Omental fat pad (tissue), 3 donors: ENCODE measurements at regions not wholly inside any gene's neighbourhood (a gene's known extent, or its start where the extent isn't known, plus 50 kb on each side); places are given as distances from the start of the nearest gene placed in this dataset.

Experiments
- ATAC-seq: fragments of 150-250 bp; one replicate; pipeline ENCODE4 v1.9.1; 2016; ENCODE audit warnings: mild to moderate bottlenecking, moderate library complexity; ENCODE audit not compliant: low FRiP score
- DNase-seq: peaks from one replicate; pipeline ENCODE4 v3.0.0-alpha.2; 2019; ENCODE audit warnings: low spot score
- TF ChIP-seq, protein P1 (sequence below), 3 donors: fragments of 450-650 bp; IDR thresholded peaks; one replicate each; pipeline ENCODE4 v1.5.1; 2016 to 2017; ENCODE audit warnings: antibody characterized with exemption in 3 of 3, mild to moderate bottlenecking in 3 of 3, moderate library complexity in 2 of 3

DNA sequence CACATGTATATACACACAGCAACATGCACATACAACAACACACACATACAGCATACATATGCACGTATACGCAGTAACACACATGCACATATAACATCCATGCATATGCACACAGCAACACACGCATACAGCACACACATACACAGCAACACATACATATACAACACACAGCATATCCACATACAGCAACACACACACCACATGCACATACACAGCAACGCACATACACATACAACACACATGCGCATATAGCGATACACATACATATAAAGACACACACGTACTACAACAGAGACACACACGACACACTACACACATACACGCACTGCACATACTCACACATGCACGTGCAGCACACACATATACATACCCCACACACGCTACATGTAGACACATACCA is 187.8 kb downstream of the GLI2 start:
- TF ChIP-seq, protein P1, sequence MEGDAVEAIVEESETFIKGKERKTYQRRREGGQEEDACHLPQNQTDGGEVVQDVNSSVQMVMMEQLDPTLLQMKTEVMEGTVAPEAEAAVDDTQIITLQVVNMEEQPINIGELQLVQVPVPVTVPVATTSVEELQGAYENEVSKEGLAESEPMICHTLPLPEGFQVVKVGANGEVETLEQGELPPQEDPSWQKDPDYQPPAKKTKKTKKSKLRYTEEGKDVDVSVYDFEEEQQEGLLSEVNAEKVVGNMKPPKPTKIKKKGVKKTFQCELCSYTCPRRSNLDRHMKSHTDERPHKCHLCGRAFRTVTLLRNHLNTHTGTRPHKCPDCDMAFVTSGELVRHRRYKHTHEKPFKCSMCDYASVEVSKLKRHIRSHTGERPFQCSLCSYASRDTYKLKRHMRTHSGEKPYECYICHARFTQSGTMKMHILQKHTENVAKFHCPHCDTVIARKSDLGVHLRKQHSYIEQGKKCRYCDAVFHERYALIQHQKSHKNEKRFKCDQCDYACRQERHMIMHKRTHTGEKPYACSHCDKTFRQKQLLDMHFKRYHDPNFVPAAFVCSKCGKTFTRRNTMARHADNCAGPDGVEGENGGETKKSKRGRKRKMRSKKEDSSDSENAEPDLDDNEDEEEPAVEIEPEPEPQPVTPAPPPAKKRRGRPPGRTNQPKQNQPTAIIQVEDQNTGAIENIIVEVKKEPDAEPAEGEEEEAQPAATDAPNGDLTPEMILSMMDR (IDR thresholded peaks at IDR 0.05), result no peak
- ATAC-seq, result no peak
- no peak for DNase-seq

DNA sequence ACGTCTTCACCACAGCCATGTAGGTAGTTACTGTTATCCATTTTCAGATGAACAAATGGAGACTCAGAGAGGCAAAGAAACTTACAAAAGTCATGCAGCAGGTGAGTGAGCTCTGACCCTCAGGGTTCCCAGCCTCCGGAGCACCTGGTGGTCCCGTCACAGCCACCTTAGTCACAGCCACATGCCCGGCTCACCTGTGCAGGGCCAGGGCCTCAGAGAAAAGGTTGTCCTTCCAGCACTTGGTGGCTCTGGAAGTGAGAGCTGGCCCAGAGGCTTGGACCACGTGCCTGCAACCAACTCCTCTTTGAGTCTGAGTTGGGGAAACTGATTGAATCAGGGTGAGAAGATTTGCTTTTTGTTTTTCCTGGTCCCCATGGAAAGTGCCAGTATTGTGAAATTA is 189.3 kb downstream of the GLI2 start:
- TF ChIP-seq, protein P1 (IDR thresholded peaks at IDR 0.05), result no peak
- DNase-seq (no peak), ATAC-seq (no peak)

DNA sequence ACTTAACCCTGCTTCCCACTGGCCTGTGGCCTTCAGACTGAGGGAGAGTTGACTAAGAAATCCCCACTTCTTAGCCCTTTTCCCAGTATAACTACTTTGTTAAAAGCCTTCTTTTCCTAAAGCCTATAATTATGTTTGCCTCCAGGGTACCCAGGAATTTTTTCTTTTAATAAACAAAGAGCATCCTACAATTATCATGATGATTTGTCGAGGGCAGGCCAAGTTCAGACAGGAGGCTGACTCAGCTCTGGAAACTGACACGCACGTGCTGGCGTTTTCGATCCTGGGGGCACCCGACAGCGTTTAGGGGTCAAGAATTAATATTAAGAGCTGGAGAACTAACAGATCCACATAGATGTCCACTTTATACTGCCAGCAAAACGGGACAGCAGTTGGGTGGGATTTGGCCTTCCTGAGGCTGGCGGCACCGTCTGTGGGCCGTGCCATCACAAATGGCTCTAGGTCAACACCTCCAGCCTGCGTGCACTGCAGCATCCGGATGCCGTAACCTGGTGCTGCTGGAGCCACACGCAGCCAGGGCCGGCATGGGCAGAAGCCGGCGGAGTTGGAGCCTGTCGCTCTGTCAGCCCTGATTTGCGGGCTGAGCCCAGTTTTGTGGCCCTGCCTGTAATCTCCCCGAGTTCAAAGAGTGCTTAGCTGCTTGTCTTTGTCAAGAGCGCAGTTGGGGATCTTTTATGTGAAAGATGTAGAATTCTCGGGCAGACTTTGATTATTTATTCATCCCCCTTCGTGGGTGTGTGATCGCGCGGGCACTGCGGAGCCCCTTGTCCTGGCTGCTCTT is 191.0 kb downstream of the GLI2 start:
- TF ChIP-seq, protein P1 (IDR thresholded peaks at IDR 0.05), result no peak
- ATAC-seq (no peak), DNase-seq (no peak)

GRCh38 chr2:120927265-120927628 is 191.6 kb downstream of the GLI2 start:
- DNase-seq (no peak), ATAC-seq (no peak)
- TF ChIP-seq, protein P1 (IDR thresholded peaks at IDR 0.05), result no peak

DNA sequence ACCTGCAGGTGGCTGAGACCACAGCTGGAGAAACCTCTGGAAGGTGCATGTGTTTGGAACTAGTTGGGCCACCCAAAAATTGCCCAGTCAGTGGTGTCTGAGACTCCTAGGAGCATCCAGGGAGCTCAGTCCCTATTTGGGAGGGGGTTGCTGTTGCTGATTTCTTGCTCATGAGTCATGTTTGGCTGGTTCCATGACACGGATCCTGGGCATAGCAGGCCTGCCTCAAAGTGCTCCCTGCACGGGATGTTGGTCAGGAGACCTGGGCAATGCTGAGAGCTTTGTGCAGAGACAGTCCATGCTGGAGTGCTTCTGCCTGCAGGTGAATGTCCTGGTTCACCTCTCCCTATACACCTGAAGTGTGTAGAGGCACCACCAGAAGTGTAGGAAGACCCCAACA is 194.2 kb downstream of the GLI2 start:
- no peak for ATAC-seq
- TF ChIP-seq, protein P1 (IDR thresholded peaks at IDR 0.05), result no peak
- DNase-seq, result no peak

GRCh38 chr2:120930236-120930635 is 194.6 kb downstream of the GLI2 start:
- no peak for DNase-seq
- ATAC-seq, result no peak
- TF ChIP-seq, protein P1 (IDR thresholded peaks at IDR 0.05), result no peak

GRCh38 chr2:120930864-120931263 is 195.2 kb downstream of the GLI2 start:
- ATAC-seq (no peak), DNase-seq (no peak)
- TF ChIP-seq, protein P1 (IDR thresholded peaks at IDR 0.05), result no peak
